ENCODE measurements at regions not wholly inside any gene's neighbourhood (a gene's known extent, or its start where the extent isn't known, plus 50 kb on each side); places are given as distances from the start of the nearest gene placed in this dataset.

DNA sequence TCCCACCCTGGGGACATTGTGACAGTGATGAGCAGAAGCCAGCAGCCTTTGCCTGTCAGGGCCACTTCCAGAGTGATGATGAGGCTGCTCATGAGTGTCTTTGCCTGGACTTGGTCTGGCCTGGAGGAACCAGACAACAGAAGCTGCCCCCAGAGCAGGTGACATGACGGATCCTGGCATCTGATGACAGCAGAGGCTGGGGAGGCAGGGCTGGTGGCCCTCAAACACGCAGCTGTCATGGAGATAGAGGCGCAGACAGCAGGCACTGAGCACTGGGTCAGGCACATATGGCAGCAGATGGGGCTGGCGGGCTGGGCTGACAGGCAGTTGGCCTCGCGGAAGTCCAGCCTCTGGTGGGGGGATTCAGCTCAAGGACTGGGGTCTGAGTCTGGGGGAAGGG is 66.4 kb upstream of the STUM start:
- H3K27me3 Mint-ChIP-seq (ENCODE audit: low read depth), result peaks cover 56% of the 10 kb centered on the region
- H3K4me3 Mint-ChIP-seq (ENCODE audit: unreplicated experiment), result no peak overlapping the region
- TF ChIP-seq, protein P1, sequence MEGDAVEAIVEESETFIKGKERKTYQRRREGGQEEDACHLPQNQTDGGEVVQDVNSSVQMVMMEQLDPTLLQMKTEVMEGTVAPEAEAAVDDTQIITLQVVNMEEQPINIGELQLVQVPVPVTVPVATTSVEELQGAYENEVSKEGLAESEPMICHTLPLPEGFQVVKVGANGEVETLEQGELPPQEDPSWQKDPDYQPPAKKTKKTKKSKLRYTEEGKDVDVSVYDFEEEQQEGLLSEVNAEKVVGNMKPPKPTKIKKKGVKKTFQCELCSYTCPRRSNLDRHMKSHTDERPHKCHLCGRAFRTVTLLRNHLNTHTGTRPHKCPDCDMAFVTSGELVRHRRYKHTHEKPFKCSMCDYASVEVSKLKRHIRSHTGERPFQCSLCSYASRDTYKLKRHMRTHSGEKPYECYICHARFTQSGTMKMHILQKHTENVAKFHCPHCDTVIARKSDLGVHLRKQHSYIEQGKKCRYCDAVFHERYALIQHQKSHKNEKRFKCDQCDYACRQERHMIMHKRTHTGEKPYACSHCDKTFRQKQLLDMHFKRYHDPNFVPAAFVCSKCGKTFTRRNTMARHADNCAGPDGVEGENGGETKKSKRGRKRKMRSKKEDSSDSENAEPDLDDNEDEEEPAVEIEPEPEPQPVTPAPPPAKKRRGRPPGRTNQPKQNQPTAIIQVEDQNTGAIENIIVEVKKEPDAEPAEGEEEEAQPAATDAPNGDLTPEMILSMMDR (IDR thresholded peaks at IDR 0.05), result no peak

DNA sequence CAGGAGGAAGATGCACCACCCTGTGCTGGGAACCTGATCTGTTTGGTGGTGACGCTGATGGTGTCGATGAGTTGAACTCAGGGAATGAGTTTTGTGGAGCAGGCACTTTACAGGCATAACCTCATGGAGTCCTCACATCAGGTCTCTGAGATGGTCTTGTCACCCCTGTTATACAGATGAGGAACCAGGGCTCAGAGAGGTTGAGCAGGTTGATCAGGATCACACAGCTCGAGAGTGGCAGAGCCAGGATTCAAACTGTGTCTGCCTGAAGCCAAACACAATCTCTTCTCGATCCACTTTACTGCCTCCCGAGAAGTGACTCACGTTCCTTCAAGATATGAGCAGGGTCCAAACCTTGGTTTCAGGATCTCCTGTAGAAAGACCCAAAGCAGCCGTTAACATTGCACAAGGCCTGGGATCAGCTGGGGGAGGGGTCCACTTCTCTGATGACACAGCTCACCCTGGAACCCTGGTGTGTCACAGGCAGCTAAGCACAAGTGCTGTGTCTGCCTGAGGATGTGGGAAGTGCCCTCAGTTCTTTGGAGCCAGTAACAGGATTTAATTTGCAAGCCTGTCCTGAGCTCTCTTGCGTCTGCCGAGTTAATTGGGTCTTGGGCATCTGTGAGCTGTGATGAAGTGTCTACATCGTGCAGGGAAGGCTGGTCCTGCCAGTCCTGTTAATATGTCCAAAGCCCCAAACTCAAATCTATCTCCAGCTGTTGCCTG is 65.4 kb upstream of the STUM start:
- H3K36me3 Mint-ChIP-seq (ENCODE audit: low read depth), result peaks cover 2% of the 10 kb centered on the region
- DNase-seq (ENCODE audit: low spot score), result no peak
- H3K4me3 Mint-ChIP-seq (ENCODE audit: unreplicated experiment), result no peak overlapping the region
- peaks cover 60% of the 10 kb centered on the region for H3K27me3 Mint-ChIP-seq (ENCODE audit: low read depth)
- TF ChIP-seq, protein P1 (IDR thresholded peaks at IDR 0.05), result no peak
- H3K4me1 Mint-ChIP-seq (ENCODE audit: low read depth), result no peaks in the 10 kb centered on the region
- no peak overlapping the region for H3K27ac Mint-ChIP-seq (ENCODE audit: unreplicated experiment)
- no peaks in the 10 kb centered on the region for H3K9me3 Mint-ChIP-seq (ENCODE audit: low read depth)

More for the DNA sequence above, 66.4 kb upstream of the STUM start:
- H3K9me3 Mint-ChIP-seq (ENCODE audit: low read depth), result no peaks in the 10 kb centered on the region
- DNase-seq (ENCODE audit: low spot score), result no peak
- no peak overlapping the region for H3K27ac Mint-ChIP-seq (ENCODE audit: unreplicated experiment)
- peaks cover 2% of the 10 kb centered on the region for H3K36me3 Mint-ChIP-seq (ENCODE audit: low read depth)
- no peaks in the 10 kb centered on the region for H3K4me1 Mint-ChIP-seq (ENCODE audit: low read depth)

DNA sequence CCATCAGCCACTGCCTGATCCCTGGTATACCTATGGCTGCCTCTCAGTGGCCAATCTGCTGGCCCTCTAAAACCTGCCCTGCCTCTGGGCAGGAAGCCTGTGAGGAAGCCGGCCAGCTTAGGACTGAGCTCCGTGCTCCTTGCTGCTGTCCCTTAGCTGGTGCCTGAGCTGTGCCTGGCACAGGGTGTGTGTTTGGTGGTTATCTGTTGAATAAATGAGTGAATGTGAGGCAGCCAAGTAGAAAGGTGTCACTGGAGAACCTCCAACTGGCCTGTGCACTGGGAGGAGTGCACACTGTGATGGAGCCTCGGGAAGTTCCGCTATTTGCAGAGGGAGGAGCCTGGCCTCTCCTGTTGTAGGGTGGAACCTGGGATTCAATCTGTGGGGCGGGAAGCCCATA is 63.4 kb upstream of the STUM start:
- no peak for DNase-seq (ENCODE audit: low spot score)
- Mint-ChIP-seq H3K9me3 (ENCODE audit: low read depth) (no peaks in the 10 kb centered on the region), H3K4me3 (ENCODE audit: unreplicated experiment) (no peak overlapping the region), H3K36me3 (ENCODE audit: low read depth) (peaks cover 2% of the 10 kb centered on the region), H3K27ac (ENCODE audit: unreplicated experiment) (no peak overlapping the region), H3K27me3 (ENCODE audit: low read depth) (peaks cover 67% of the 10 kb centered on the region), H3K4me1 (ENCODE audit: low read depth) (no peaks in the 10 kb centered on the region)
- TF ChIP-seq, protein P1 (IDR thresholded peaks at IDR 0.05), result no peak

DNA sequence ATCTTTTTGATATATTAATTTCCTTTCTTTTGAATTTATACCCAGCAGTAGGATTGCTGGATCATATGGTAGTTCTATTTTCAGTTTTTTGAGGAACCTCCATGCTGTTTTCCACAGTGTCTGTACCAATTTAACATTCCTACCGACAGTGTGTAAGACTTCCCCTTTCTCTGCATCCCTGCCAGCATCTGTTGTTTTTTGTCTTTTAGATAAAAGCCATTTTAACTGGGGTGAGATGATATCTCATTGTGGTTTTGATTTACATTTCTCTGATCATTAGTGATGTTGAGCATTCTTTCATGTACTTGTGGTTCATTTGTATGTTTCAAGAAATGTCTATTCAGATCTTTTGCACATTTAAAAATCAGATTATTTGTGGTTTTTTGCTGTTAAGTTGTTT is 62.4 kb upstream of the STUM start:
- no peak overlapping the region for H3K27ac Mint-ChIP-seq (ENCODE audit: unreplicated experiment)
- H3K4me1 Mint-ChIP-seq (ENCODE audit: low read depth), result no peaks in the 10 kb centered on the region
- H3K27me3 Mint-ChIP-seq (ENCODE audit: low read depth), result peaks cover 70% of the 10 kb centered on the region
- TF ChIP-seq, protein P1 (IDR thresholded peaks at IDR 0.05), result no peak
- DNase-seq (ENCODE audit: low spot score), result no peak
- H3K9me3 Mint-ChIP-seq (ENCODE audit: low read depth), result no peaks in the 10 kb centered on the region
- H3K4me3 Mint-ChIP-seq (ENCODE audit: unreplicated experiment), result no peak overlapping the region
- peaks cover 2% of the 10 kb centered on the region for H3K36me3 Mint-ChIP-seq (ENCODE audit: low read depth)

DNA sequence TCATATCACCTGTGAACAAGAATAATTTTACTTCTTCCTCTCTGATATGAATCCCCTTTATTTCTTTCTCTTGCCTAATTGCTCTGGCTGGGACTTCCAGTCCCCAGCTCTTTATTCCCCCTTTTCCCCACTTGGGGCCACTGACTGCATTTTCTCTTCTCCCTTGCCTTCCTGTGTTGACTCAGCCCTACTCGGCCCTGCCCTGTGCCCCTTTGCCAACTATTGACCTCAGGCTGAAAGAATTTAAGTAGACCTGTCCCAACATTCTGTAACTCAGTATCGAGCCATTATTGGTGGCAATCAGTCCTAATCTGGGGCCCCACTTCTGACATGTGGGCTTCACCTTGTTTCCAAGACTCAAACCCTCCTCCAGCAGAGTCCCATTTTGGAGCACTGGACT is 60.6 kb upstream of the STUM start:
- no peaks in the 10 kb centered on the region for H3K4me1 Mint-ChIP-seq (ENCODE audit: low read depth)
- H3K36me3 Mint-ChIP-seq (ENCODE audit: low read depth), result no peaks in the 10 kb centered on the region
- DNase-seq (ENCODE audit: low spot score), result no peak
- H3K27ac Mint-ChIP-seq (ENCODE audit: unreplicated experiment), result no peak overlapping the region
- H3K27me3 Mint-ChIP-seq (ENCODE audit: low read depth), result peaks cover 56% of the 10 kb centered on the region
- no peak overlapping the region for H3K4me3 Mint-ChIP-seq (ENCODE audit: unreplicated experiment)
- TF ChIP-seq, protein P1 (IDR thresholded peaks at IDR 0.05), result no peak
- H3K9me3 Mint-ChIP-seq (ENCODE audit: low read depth), result no peaks in the 10 kb centered on the region
